ENCODE measurements at regions not wholly inside any gene's neighbourhood (a gene's known extent, or its start where the extent isn't known, plus 50 kb on each side); places are given as distances from the start of the nearest gene placed in this dataset.

DNA sequence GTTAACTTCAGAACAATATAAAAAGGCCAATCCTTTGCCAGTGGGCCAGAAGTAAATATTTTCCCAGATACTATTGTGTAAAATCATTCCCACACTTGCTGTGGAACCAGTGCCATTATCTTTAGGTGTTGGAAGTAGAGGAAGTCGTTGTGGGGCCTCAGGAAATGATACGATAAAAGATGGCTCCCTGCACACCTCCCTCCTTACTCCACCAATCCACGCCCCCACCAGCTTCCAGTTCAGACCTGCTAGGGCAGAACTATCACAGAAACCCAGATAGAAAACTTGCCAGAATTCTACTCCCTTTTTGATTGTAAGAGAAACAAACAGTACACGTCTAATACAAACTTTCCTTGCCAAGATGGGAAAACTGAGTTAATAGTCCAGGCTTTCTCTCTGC is 173.0 kb upstream of the FMN2 start:
- H3K4me1 ChIP-seq, result no peaks in the 10 kb centered on the region
- H3K27me3 ChIP-seq, result no peaks in the 10 kb centered on the region
- no peak overlapping the region for H3K4me3 ChIP-seq
- TF ChIP-seq, protein P1, sequence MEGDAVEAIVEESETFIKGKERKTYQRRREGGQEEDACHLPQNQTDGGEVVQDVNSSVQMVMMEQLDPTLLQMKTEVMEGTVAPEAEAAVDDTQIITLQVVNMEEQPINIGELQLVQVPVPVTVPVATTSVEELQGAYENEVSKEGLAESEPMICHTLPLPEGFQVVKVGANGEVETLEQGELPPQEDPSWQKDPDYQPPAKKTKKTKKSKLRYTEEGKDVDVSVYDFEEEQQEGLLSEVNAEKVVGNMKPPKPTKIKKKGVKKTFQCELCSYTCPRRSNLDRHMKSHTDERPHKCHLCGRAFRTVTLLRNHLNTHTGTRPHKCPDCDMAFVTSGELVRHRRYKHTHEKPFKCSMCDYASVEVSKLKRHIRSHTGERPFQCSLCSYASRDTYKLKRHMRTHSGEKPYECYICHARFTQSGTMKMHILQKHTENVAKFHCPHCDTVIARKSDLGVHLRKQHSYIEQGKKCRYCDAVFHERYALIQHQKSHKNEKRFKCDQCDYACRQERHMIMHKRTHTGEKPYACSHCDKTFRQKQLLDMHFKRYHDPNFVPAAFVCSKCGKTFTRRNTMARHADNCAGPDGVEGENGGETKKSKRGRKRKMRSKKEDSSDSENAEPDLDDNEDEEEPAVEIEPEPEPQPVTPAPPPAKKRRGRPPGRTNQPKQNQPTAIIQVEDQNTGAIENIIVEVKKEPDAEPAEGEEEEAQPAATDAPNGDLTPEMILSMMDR (IDR thresholded peaks at IDR 0.05), result no peak
- no peak for TF ChIP-seq POLR2A (IDR thresholded peaks at IDR 0.05)
- ATAC-seq (no peak), DNase-seq (no peak)
- no peak overlapping the region for H3K27ac ChIP-seq
- WGBS (ENCODE audit: insufficient coverage, low coverage, low lambda C conversion rate, missing lambda C conversion rate), result 31% methylated on average over 4 of the region's 4 CpGs
- H3K36me3 ChIP-seq, result no peaks in the 10 kb centered on the region
- H3K9me3 ChIP-seq, result no peaks in the 10 kb centered on the region
- intact Hi-C loops (cut with DNase I), result no loop called here

DNA sequence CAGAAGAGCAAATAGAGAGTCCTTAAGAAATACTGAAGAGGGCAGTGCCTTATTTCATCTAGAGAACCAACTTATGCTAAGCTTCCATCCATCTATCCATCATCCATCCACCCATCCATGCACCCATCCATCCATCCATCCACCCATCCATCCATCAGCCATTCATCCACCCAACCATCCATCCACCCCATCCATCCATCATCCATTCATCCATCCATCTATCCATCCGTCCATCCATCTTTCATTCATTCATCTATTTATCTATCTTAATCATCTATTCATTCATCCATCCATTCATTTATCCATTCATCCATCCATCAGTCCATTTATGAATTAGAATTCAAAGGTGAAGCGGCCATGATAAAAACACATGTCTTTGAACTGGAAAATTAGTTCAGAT is 171.5 kb upstream of the FMN2 start:
- ATAC-seq, result no peak
- no peaks in the 10 kb centered on the region for H3K27me3 ChIP-seq
- WGBS (ENCODE audit: insufficient coverage, low coverage, low lambda C conversion rate, missing lambda C conversion rate), result 49% methylated on average over 2 of the region's 2 CpGs
- no peak overlapping the region for H3K27ac ChIP-seq
- H3K36me3 ChIP-seq, result no peaks in the 10 kb centered on the region
- TF ChIP-seq, protein P1 (IDR thresholded peaks at IDR 0.05), result no peak
- H3K9me3 ChIP-seq, result no peaks in the 10 kb centered on the region
- intact Hi-C loops (cut with DNase I), result no loop called here
- DNase-seq, result no peak
- no peak overlapping the region for H3K4me3 ChIP-seq
- H3K4me1 ChIP-seq, result no peaks in the 10 kb centered on the region

- no peak for ATAC-seq
- DNase-seq, result no peak
- Histone ChIP-seq H3K9me3 (no peaks in the 10 kb centered on the region), H3K4me3 (no peak overlapping the region), H3K4me1 (no peaks in the 10 kb centered on the region), H3K27me3 (no peaks in the 10 kb centered on the region), H3K36me3 (no peaks in the 10 kb centered on the region), H3K27ac (no peak overlapping the region)
- WGBS (ENCODE audit: insufficient coverage, low coverage, low lambda C conversion rate, missing lambda C conversion rate), result 59% methylated on average over 4 of the region's 4 CpGs
- intact Hi-C loops (cut with DNase I), result no loop called here
- TF ChIP-seq, protein P1 (IDR thresholded peaks at IDR 0.05), result no peak
- no peak for TF ChIP-seq POLR2A (IDR thresholded peaks at IDR 0.05)
Measured at GRCh38 chr1:239922778-239923522, 168.7 kb upstream of the FMN2 start.

DNA sequence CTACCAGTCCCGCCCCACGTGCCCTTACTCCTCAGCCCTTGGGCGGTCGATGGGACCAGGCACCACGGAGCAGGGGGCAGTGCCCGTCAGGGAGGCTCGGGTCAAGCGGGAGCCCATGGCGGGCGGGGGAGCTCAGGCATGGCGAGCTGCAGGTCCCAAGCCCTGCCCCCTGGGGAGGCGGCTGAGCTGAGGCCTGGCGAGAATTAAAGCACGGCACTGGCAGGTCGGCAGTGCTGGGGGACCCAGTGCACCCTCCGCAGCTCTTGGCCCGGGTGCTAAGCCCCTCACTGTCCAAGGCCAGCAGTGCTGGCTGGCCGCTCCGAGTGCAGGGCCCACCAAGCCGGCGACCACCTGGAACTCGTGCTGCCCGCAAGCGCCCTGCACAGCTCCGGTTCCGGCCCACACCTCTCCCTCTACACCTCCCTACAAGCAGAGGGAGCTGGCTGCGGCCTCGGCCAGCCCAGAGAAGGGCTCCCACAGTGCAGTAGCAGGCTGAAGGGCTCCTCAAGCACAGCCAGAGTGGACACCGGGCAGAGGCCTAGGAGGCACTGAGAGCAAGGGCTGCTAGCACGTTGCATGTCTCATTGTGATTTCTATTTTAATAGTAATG is 166.8 kb upstream of the FMN2 start:
- Histone ChIP-seq H3K4me1 (no peaks in the 10 kb centered on the region), H3K9me3 (no peaks in the 10 kb centered on the region), H3K27ac (no peak overlapping the region), H3K27me3 (no peaks in the 10 kb centered on the region), H3K4me3 (no peak overlapping the region), H3K36me3 (no peaks in the 10 kb centered on the region)
- ATAC-seq, result peak in 1 of 4 donors; percentile 39
- 33% methylated on average over 1 of the region's 30 CpGs for WGBS (ENCODE audit: insufficient coverage, low coverage, low lambda C conversion rate, missing lambda C conversion rate)
- TF ChIP-seq POLR2A (IDR thresholded peaks at IDR 0.05), result no peak
- TF ChIP-seq, protein P1 (IDR thresholded peaks at IDR 0.05), result no peak
- intact Hi-C loops (cut with DNase I), result no loop called here
- peak in 1 of 3 donors; percentile 22 for DNase-seq

Data from right lobe of liver (tissue), 6 donors.